ENCODE measurements at regions not wholly inside any gene's neighbourhood (a gene's known extent, or its start where the extent isn't known, plus 50 kb on each side); places are given as distances from the start of the nearest gene placed in this dataset.

DNA sequence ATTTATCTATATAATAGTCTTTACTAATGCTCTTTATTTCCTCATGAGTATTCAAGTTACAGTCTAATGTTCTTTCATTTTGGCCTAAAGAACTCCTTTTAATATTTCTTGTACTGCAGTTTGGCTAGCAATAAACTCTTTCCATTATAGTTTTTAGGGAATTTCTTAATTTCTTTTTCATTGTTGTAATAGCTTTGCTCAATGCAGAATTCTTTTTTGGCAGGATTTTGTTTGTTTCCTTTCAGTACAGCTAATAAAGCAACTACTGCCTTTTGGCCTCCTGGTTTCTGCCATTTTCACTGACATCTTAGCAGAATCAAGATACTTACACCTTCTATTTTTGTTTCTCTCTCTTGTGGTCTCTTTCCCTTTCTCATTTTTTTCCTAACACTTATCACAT is 390.4 kb upstream of the RGPD4 start:
- Histone ChIP-seq H3K9me2 (ENCODE audit: insufficient read depth, low read length) (no peaks in the 10 kb centered on the region), H3K4me3 (ENCODE audit: low read length) (no peak overlapping the region), H3K36me3 (ENCODE audit: insufficient read depth, low read length) (no peaks in the 10 kb centered on the region), H4K20me1 (ENCODE audit: insufficient read depth) (no peaks in the 10 kb centered on the region), H2AFZ (ENCODE audit: low read depth, low read length) (no peak overlapping the region), H3K27me3 (ENCODE audit: insufficient read depth, low read depth, low read length) (no peaks in the 10 kb centered on the region), H3K4me2 (ENCODE audit: low read length) (no peak overlapping the region), H3K27ac (ENCODE audit: low read length) (no peak overlapping the region), H3K9ac (ENCODE audit: low read length) (no peak overlapping the region), H3F3A (ENCODE audit: insufficient read depth, low read length, poor library complexity, severe bottlenecking) (no peaks in the 10 kb centered on the region), H3K9me3 (ENCODE audit: low read length) (no peaks in the 10 kb centered on the region), H3K79me2 (replicated peaks; ENCODE audit: insufficient read depth, low read length) (no peaks in the 10 kb centered on the region)
- TF ChIP-seq TAF1 (IDR thresholded peaks at IDR 0.05; ENCODE audit: low read depth) (no peak), POLR2AphosphoS5 (IDR thresholded peaks at IDR 0.05) (no peak), SMC3 (conservative IDR thresholded peaks at IDR 0.05; ENCODE audit: poor library complexity) (no peak), MXI1 (conservative IDR thresholded peaks at IDR 0.05; ENCODE audit: poor library complexity, severe bottlenecking) (no peak), EZH2 (IDR thresholded peaks at IDR 0.05; ENCODE audit: borderline replicate concordance, insufficient read depth, low read length, poor library complexity, severe bottlenecking) (no peak), CTCF (IDR thresholded peaks at IDR 0.05; ENCODE audit: poor library complexity, severe bottlenecking) (no peak), RAD21 (conservative IDR thresholded peaks at IDR 0.05) (no peak), REST (IDR thresholded peaks at IDR 0.05; ENCODE audit: borderline replicate concordance) (no peak), EP300 (conservative IDR thresholded peaks at IDR 0.05; ENCODE audit: poor library complexity, severe bottlenecking) (no peak)

DNA sequence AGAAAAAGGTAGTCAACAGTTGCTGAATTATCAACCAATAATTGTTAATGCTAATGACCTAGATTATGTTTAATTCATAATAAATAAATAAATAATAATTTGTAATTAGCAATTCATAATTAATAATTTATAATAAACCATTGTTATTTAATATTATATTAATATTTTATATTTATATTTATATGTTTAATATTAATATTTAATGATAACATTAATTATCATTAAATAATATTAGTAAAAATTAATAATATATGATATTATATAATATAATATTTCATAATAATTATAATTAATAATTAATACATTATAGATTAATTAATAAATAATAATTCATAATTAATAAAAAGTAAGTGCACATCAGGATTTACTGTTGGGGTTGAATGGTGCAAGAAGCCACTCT is 389.4 kb upstream of the RGPD4 start:
- Histone ChIP-seq H3K79me2 (replicated peaks; ENCODE audit: insufficient read depth, low read length) (no peaks in the 10 kb centered on the region), H4K20me1 (ENCODE audit: insufficient read depth) (no peaks in the 10 kb centered on the region), H3K36me3 (ENCODE audit: insufficient read depth, low read length) (no peaks in the 10 kb centered on the region), H3K4me3 (ENCODE audit: low read length) (no peak overlapping the region), H3F3A (ENCODE audit: insufficient read depth, low read length, poor library complexity, severe bottlenecking) (no peaks in the 10 kb centered on the region), H3K4me2 (ENCODE audit: low read length) (no peak overlapping the region), H3K9me2 (ENCODE audit: insufficient read depth, low read length) (no peaks in the 10 kb centered on the region), H3K27me3 (ENCODE audit: insufficient read depth, low read depth, low read length) (no peaks in the 10 kb centered on the region), H2AFZ (ENCODE audit: low read depth, low read length) (no peak overlapping the region), H3K9ac (ENCODE audit: low read length) (no peak overlapping the region), H3K9me3 (ENCODE audit: low read length) (no peaks in the 10 kb centered on the region), H3K27ac (ENCODE audit: low read length) (no peak overlapping the region)
- no peak for TF ChIP-seq TAF1 (IDR thresholded peaks at IDR 0.05; ENCODE audit: low read depth)
- no peak for TF ChIP-seq SMC3 (conservative IDR thresholded peaks at IDR 0.05; ENCODE audit: poor library complexity)
- no peak for TF ChIP-seq REST (IDR thresholded peaks at IDR 0.05; ENCODE audit: borderline replicate concordance)
- TF ChIP-seq EP300 (conservative IDR thresholded peaks at IDR 0.05; ENCODE audit: poor library complexity, severe bottlenecking): no peak
- TF ChIP-seq MXI1 (conservative IDR thresholded peaks at IDR 0.05; ENCODE audit: poor library complexity, severe bottlenecking): no peak
- TF ChIP-seq RAD21 (conservative IDR thresholded peaks at IDR 0.05): no peak
- TF ChIP-seq CTCF (IDR thresholded peaks at IDR 0.05; ENCODE audit: poor library complexity, severe bottlenecking): no peak
- TF ChIP-seq POLR2AphosphoS5 (IDR thresholded peaks at IDR 0.05): no peak
- TF ChIP-seq EZH2 (IDR thresholded peaks at IDR 0.05; ENCODE audit: borderline replicate concordance, insufficient read depth, low read length, poor library complexity, severe bottlenecking): no peak
